Gastroesophageal sphincter (tissue), 3 donors: ENCODE measurements at regions not wholly inside any gene's neighbourhood (a gene's known extent, or its start where the extent isn't known, plus 50 kb on each side); places are given as distances from the start of the nearest gene placed in this dataset.

ENCODE experiments used
- POLR2A ChIP-seq, 2 donors: fragments of 450-650 bp; IDR thresholded peaks; one replicate each; pipeline ENCODE4 v1.6.1; 2017; ENCODE audit warnings: antibody characterized with exemption in 2 of 2, mild to moderate bottlenecking in 2 of 2, moderate library complexity in 1 of 2
- POLR2AphosphoS5 ChIP-seq: sonication (generic); formaldehyde crosslinking; IDR thresholded peaks from one replicate; pipeline ENCODE4 v1.6.1; 2017; ENCODE audit warnings: antibody characterized with exemption
- TF ChIP-seq, protein P1 (sequence below), 4 experiments: fragments of 200-600 bp in 2 of 4; fragments of 450-650 bp in 2 of 4; sonication (generic) in 1 of 4; IDR thresholded peaks; one replicate each; pipeline ENCODE4 v1.5.1; 2017 to 2019; ENCODE audit warnings: antibody characterized with exemption in 4 of 4, mild to moderate bottlenecking in 2 of 4, moderate library complexity in 2 of 4

- TF ChIP-seq, protein P1, sequence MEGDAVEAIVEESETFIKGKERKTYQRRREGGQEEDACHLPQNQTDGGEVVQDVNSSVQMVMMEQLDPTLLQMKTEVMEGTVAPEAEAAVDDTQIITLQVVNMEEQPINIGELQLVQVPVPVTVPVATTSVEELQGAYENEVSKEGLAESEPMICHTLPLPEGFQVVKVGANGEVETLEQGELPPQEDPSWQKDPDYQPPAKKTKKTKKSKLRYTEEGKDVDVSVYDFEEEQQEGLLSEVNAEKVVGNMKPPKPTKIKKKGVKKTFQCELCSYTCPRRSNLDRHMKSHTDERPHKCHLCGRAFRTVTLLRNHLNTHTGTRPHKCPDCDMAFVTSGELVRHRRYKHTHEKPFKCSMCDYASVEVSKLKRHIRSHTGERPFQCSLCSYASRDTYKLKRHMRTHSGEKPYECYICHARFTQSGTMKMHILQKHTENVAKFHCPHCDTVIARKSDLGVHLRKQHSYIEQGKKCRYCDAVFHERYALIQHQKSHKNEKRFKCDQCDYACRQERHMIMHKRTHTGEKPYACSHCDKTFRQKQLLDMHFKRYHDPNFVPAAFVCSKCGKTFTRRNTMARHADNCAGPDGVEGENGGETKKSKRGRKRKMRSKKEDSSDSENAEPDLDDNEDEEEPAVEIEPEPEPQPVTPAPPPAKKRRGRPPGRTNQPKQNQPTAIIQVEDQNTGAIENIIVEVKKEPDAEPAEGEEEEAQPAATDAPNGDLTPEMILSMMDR (IDR thresholded peaks at IDR 0.05) = no peak
- TF ChIP-seq POLR2AphosphoS5 = no peak
- no peak for TF ChIP-seq POLR2A (IDR thresholded peaks at IDR 0.05)
Observed at GRCh38 chr10:90136731-90137316, 435.4 kb downstream of the KIF20B start.
